ENCODE measurements at regions not wholly inside any gene's neighbourhood (a gene's known extent, or its start where the extent isn't known, plus 50 kb on each side); places are given as distances from the start of the nearest gene placed in this dataset.

- intact Hi-C loops (cut with micrococcal nuclease; ENCODE audit: unreplicated experiment): no loop called here
- Mint-ChIP-seq H3K27me3 (ENCODE audit: unreplicated experiment) (no peaks in the 10 kb centered on the region), H3K4me3 (ENCODE audit: low read depth, unreplicated experiment) (no peak overlapping the region), H3K36me3 (ENCODE audit: insufficient read depth, unreplicated experiment) (no peaks in the 10 kb centered on the region), H3K4me1 (ENCODE audit: low read depth, unreplicated experiment) (no peaks in the 10 kb centered on the region), H3K27ac (ENCODE audit: unreplicated experiment) (no peak overlapping the region), H3K9me3 (ENCODE audit: low read depth, unreplicated experiment) (no peaks in the 10 kb centered on the region)
- TF ChIP-seq CTCF (IDR thresholded peaks at IDR 0.05; ENCODE audit: unreplicated experiment): no peak
- no peak for DNase-seq
- no TSS peak for BruUV-seq (replicated peaks)
- CTCF ChIA-PET: interaction anchor here (0.5 to 0.7 kb wide), 2 partner anchors 14 to 272 kb away, joined by 3 to 7 read pairs; no protein-coding TSS in a partner anchor
Observed at GRCh38 chr7:80403686-80404241, 108.1 kb downstream of the GNAT3 start.

GRCh38 chr7:80401708-80402107 is 110.2 kb downstream of the GNAT3 start:
- Mint-ChIP-seq H3K27ac (ENCODE audit: unreplicated experiment) (no peak overlapping the region), H3K4me3 (ENCODE audit: low read depth, unreplicated experiment) (no peak overlapping the region)

GRCh38 chr7:80393786-80394185 is 118.1 kb downstream of the GNAT3 start:
- Mint-ChIP-seq H3K36me3 (ENCODE audit: insufficient read depth, unreplicated experiment) (no peaks in the 10 kb centered on the region), H3K4me3 (ENCODE audit: low read depth, unreplicated experiment) (no peak overlapping the region), H3K27ac (ENCODE audit: unreplicated experiment) (no peak overlapping the region), H3K9me3 (ENCODE audit: low read depth, unreplicated experiment) (no peaks in the 10 kb centered on the region), H3K4me1 (ENCODE audit: low read depth, unreplicated experiment) (peaks cover 9% of the 10 kb centered on the region), H3K27me3 (ENCODE audit: unreplicated experiment) (no peaks in the 10 kb centered on the region)
- no TSS peak for BruUV-seq (replicated peaks)
- DNase-seq: no peak
- no peak for TF ChIP-seq CTCF (IDR thresholded peaks at IDR 0.05; ENCODE audit: unreplicated experiment)
- intact Hi-C loops (cut with micrococcal nuclease; ENCODE audit: unreplicated experiment): loop anchor here (2.0 to 5.0 kb wide), 3 partner anchors 176 to 333 kb away; partner anchors contain the start of gene GNAI1
- CTCF ChIA-PET: no interaction called here

More at GRCh38 chr7:80401708-80402107, 110.2 kb downstream of the GNAT3 start:
- intact Hi-C loops (cut with micrococcal nuclease; ENCODE audit: unreplicated experiment): no loop called here
- no peaks in the 10 kb centered on the region for H3K27me3 Mint-ChIP-seq (ENCODE audit: unreplicated experiment)
- TF ChIP-seq CTCF (IDR thresholded peaks at IDR 0.05; ENCODE audit: unreplicated experiment): no peak
- no peaks in the 10 kb centered on the region for H3K36me3 Mint-ChIP-seq (ENCODE audit: insufficient read depth, unreplicated experiment)
- no peaks in the 10 kb centered on the region for H3K9me3 Mint-ChIP-seq (ENCODE audit: low read depth, unreplicated experiment)
- no peak for DNase-seq
- BruUV-seq (replicated peaks): no TSS peak
- CTCF ChIA-PET: no interaction called here
- H3K4me1 Mint-ChIP-seq (ENCODE audit: low read depth, unreplicated experiment): no peaks in the 10 kb centered on the region

GRCh38 chr7:80392229-80393169 is 119.4 kb downstream of the GNAT3 start:
- BruUV-seq (replicated peaks): no TSS peak
- Mint-ChIP-seq H3K4me3 (ENCODE audit: low read depth, unreplicated experiment) (no peak overlapping the region), H3K27ac (ENCODE audit: unreplicated experiment) (no peak overlapping the region), H3K4me1 (ENCODE audit: low read depth, unreplicated experiment) (peaks cover 21% of the 10 kb centered on the region), H3K36me3 (ENCODE audit: insufficient read depth, unreplicated experiment) (no peaks in the 10 kb centered on the region), H3K9me3 (ENCODE audit: low read depth, unreplicated experiment) (no peaks in the 10 kb centered on the region), H3K27me3 (ENCODE audit: unreplicated experiment) (no peaks in the 10 kb centered on the region)
- no peak for TF ChIP-seq CTCF (IDR thresholded peaks at IDR 0.05; ENCODE audit: unreplicated experiment)
- DNase-seq: no peak
- intact Hi-C loops (cut with micrococcal nuclease; ENCODE audit: unreplicated experiment): loop anchor here (2.0 to 5.0 kb wide), 3 partner anchors 175 to 332 kb away; partner anchors contain the start of gene GNAI1
- CTCF ChIA-PET: interaction anchor here (0.7 to 1.3 kb wide), 5 partner anchors 16 to 297 kb away, joined by 3 to 17 read pairs (median 3); partner anchors contain the start of gene GNAI1
